Occipital lobe (tissue), 1 donor: ENCODE measurements at regions not wholly inside any gene's neighbourhood (a gene's known extent, or its start where the extent isn't known, plus 50 kb on each side); places are given as distances from the start of the nearest gene placed in this dataset.
"Not testable (repeated sequence)": the region's sequence is repeated elsewhere in the genome, so short reads cannot be mapped to it uniquely, and the experiment has no call there.

Source experiments
- DNase-seq: peaks from one replicate; lab custom pipeline; 2025; lab: John Stamatoyannopoulos, UW

DNA sequence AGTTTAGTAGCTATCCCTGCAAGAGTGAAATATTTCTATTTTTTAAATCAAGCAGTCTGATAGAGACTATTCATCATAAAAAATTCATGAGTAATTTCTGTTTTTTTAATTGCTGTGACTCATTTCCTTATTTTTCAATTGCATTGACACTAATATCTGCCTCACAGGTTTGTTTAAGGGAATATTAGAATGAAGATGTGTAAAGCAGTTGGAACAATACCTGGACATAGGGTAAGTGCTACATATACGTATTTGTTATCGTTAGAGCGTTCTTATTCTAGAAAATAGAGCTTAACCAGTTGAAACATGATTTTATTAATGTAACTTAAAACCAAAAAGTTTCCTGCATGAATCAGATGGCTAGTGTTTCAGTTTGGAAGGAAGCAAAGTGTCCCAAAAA lies 2211.3 kb downstream of the PCDH7 start:
- no peak for DNase-seq

DNA sequence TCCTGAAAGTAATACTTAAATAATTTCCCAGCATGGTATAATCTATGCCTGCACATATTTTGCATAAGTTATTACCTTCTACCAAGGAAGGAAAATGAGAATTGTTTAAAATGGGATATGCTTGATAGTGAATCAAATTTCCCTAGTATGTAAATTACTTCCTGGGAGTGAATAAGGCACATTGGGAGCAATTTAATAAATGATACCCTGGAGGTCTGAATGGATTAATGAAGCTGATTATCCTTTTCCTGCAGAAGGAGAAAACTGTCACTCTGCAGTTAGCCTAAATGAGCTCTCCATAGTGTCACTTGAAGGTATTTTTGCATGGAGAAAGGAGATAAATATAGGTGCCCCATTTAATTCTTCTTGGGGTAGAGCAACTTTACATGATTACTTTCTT lies 2212.0 kb downstream of the PCDH7 start:
- DNase-seq, result no peak

DNA sequence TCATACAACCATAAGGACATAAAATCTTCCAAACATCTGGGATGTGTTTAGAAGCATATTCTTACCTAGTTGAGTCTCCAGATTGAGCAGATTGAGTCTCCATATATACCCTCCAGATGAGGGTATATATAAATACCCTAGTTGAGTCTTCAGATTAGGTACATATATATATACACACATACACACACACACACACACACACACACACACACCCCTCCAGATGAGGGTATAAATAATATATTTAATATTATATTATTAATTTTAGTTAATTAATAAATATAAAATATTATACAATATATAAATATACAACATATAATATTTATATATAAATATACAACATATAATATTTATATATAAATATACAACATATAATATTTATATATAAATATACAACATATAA lies 2219.1 kb downstream of the PCDH7 start:
- not testable (repeated sequence) for DNase-seq

DNA sequence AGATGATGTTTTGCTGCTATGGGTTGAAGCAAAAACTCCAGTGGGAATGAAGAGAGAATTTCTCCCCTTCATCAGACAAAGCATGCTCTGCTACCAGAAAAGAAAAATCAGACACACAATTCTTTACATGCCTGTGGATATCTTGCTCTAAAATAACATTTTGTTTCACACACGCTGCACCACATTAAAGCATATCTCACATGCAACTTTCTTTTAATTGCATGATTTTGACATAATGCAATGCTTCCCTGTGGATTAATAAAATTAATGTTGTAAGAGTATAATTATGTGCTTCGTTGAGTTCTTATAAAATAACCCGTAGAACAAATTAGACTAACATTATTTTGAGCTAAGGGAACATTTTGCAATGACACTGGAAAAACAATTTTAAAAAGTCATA lies 2230.7 kb downstream of the PCDH7 start:
- no peak for DNase-seq

DNA sequence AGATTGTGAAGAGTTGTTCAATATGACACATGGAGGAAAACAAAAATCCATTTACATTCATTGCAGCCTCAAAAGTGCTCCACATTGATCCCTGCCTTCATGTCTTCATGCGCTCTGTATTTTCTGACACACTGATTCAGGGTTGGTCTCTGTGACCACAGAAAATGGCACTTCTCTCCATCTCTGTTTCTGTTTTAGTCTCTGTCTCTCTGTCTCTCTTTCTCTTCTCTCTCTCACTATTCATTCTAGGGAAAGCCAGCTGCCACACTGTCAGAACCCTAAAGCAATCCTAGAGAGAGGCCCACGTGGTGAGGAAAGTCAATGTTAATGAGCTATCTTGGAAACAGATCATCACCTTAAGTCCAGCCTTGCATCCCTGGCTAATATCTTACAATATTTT lies 2238.4 kb downstream of the PCDH7 start:
- no peak for DNase-seq

DNA sequence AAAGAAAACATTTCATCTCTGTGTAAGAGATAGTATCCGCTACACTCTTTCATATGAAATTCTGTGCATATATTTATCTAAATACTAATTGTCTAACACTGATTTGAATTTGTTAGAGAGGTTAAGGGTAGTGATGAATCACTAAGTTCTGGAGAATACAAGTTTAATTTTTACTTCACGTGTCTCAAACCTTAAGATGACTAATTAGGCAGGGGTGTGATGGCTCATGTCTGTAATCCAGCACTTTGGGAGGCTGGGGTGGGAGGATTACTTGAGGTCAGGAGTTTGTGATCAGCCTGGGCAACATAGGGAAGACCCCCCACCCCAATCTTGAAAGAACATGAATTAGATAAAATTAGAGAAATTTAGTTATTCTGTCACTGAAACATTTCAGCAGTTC lies 2241.9 kb downstream of the PCDH7 start:
- no peak for DNase-seq

DNA sequence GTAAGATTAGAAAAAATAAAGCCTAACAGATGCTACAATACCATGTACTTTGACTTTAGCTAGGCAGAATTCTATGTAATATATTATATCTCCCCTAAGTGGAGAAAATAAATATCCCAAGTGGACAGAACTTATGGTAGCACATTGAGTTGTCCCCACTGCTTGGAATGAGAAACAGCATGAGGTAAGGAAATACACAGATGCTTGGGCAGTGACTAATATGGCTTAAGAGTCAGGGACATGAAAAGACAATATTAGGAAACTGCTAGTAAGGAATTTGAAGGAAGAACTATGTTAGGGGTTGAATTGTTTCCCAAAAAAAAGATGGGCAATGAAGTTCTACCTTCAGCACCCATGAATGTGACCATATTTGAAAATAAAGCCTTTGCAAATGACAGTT lies 2265.1 kb downstream of the PCDH7 start:
- DNase-seq, result no peak

DNA sequence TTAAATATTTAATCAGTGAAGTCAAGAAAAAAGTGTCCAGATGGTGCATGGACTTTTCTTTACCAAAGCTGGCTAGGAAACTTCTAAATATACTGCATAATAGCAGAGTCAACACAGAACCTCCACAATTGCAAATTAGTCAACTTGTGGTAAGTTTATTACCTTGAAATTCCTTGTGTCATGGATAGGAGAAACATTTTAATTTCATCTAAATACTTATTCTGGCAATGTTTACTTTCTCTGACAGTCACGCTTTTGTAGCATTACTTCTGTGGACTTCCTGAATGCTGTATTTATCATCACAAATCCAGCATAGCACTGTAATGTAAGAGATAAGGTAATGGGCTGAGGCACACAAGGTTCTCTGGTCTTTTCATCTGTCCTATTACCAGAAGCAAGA lies 2266.1 kb downstream of the PCDH7 start:
- no peak for DNase-seq

DNA sequence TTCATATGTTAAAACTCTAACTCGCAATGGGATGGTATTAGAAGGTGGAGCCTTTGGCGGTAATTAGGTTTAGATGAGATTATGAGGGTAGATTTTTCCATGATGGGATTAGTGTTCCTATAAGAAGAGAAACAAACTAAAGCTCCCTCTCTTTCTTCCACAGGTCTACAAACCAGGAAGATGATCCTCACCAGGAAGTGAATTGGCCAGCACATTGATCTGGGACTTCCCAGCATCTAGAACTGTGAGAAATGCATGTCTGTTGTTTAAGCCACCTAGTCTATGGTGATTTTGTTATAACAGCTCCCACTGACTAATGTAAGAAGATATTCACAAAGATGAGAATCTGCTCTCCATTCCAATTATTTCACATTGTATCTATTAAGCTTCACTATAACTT lies 2266.9 kb downstream of the PCDH7 start:
- DNase-seq, result no peak

DNA sequence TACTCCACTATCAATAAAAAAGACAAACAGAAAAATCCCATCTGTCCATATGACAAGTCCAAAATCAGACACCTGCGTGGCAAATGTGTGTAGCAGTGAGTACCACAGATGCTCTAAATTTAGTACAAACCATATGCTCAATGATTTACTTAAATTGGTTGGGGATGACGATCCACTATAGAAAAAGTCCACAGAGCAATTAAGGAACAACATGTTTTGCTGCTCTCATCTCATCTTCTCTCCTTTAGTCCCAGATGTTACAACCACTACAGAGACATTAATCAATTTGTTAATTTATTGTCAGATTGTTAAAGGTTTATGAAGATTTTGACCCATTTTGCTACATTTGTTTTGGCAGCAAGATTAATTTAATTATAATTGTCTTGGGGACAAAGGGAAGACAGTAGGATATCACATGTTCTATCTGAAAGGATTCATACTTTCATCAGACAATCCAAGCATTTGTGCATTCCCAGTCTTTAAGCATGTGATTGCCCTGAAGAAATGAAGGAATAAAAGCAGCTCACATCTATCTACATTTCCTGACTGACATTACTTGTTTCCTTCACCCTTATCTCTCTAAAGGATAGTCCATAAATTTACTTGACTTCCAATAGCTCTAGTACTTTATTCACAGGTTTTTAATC lies 2268.1 kb downstream of the PCDH7 start:
- DNase-seq, result no peak

DNA sequence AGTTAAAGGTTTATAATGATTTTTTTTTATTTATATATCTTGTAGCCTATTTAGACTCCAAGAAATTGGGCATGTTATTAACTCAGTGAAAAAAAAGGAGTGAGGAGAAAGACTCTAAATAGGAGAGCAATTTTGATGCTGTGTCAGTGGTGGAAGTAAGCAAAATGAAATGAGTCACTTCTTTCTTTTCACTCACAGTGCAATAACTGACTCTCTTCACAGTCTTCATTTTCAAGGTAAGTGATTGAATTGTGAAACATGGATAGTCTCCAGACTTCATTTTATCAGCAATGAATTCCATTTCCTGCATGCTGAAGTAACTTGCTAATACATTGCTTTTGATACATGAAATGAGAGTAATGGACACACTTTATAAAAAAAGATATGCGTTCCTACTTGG lies 2271.5 kb downstream of the PCDH7 start:
- DNase-seq, result no peak

DNA sequence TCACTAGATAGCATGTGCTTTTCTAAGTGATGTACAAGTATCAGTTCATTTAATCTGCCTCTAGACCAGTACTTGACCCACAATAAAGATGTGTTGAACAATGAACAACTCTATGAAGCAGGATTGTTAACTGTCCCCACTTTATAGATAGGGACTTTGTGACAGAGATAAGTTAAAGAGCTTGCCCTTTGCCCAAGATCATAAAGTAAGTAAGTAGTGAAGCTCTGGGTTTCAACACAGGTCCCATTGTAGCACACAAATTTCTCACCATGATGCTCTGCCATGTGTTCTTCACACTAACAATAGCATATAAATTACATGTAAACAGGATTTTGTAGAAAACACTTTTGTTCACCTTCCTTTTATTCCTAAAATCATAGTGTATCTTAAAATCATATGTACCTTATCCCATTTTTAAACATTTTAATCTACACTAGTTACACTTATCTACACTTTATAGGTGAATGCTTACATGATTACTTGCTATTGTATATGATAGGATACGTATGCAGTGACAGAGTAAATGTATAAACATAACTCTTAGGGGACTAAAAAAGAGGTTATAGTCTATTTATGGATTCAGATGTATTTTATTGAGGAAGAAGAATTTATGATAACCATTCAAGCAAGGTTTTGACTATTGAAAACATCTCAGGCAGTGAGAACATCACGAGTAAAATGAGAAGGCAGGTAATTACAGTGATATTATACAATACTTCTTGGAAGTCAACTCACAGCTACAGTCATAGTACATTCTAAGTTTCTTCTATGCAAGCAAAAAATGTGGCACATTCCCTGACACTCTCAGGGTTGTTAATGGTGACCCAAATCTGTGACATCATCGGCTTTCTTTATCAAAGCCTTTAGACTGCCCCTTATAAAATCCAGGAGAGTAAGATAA lies 2275.1 kb downstream of the PCDH7 start:
- no peak for DNase-seq

DNA sequence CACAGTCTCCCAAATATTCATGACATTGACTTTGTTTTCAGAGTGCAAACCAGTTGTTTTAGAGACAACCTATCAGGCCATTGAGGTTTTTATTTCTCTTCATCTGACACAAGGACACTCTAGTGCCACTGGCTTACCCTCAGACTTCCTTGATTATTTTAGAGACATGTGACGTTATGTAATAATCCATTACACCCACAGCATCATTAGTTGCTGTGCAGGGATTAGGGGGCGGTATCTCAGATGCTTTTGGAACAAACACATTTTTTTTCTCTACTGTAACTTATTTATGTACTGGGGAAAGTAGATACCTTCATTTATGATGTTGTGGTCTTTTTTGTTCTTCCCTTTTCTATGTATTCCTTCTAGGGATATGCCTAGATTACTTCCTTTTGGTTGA lies 2293.1 kb downstream of the PCDH7 start:
- no peak for DNase-seq

DNA sequence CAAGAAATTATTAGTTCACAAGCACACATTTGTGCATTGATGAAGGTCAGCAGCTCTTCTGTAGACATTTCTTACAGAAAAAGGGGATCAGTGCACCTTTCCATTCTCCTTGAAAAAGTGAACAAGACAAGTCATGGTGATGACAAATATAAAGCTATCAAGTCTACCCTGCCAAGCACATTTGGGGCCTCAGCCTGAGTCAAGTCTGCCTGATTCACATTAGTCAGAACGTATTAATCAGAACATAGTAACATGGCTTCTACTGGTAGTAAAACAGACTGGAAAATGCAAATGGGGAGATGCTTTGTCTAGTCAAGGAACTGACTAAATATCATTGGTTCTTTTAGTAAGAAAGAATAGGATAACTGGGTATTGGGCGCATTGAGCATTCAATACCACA lies 2305.1 kb downstream of the PCDH7 start:
- no peak for DNase-seq

DNA sequence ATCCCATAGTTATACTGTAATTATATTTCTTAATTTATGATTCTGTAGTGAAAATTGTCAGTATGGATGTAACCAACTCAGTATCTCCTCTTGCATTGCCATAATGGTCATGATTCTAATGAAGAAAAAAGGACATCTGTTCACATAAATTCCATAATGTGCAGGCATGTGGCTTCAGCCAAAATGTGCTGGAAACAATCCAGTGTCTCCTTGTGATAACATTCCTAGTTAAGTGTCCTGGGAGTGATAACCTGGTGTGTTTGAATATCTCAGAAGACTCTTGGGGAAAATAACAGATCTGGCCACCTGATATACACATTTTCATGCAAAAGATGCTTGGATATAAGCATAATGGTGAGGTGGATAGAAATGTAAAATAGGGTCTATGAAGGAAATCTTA lies 2309.8 kb downstream of the PCDH7 start:
- no peak for DNase-seq

DNA sequence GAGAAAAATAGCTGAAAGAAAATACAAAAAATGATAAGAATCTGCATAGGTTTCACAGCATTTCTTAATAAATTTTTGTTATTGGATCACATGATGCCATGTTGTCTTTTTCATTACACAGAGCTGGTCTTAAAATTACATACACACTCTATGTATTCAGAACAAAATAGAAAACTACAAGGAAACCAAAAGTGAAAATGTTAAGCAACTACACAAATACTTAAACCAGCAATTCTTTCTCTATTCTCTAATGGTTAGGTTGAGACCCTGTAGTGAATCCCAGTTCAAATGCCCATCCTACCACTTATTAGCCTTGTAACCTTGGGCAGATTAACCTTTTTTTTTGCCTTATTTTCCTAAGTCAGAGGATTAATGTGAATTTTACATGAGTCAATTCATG lies 2311.2 kb downstream of the PCDH7 start:
- DNase-seq, result no peak

DNA sequence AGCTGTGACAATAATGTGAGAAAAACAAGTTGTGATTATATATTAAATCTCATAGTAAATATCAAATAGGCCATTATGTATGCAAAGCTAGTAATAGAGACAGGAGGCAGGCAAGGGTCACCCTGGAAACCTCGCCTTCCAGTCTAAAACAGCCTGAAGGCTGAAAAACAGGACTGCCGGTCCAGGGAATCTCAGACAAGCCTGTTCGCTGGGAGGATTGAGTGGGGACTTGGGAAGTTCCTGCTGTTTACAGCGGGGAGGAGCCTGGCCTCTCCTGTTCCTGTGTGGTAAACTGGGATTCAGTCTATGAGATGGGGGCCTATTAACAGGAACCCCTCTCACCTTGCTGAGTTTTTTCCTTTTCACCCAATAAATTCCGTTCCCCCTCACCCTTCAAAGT lies 2317.3 kb downstream of the PCDH7 start:
- no peak for DNase-seq

DNA sequence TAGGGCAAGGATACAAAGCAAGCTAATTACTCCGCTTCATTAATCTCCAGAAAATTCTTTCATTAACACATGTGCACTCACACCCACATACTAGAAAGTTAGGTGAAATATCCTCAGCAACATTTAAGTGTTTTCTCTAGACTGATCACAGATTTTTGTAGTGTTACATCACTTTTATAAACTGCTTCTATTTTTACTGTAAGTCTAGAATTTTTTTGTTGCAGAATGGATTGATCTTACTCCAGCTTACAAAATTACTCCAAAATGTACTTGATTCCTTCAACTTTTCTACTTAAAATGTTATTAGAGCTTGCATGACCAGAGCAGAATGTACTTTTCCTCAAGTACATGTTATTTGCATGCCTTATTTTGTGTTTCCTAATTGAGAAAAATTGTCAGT lies 2325.2 kb downstream of the PCDH7 start:
- no peak for DNase-seq

DNA sequence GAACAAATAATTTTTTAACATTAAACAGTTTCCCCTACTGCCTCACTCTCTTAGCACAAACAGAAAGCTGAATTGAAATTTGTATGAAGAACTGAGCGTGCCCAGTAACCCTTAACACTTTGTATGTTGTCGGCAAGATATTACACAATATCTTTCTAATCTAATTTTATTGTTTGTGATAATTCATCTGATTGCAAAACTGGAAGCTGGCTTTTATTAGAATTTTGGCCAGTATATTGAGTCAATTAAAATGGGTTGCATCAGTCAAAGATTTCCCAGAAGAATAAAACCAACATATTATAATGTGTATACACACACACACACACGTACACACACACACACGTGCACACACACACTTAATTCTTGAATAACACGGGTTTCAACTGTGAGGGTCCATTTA lies 2332.1 kb downstream of the PCDH7 start:
- DNase-seq, result no peak

DNA sequence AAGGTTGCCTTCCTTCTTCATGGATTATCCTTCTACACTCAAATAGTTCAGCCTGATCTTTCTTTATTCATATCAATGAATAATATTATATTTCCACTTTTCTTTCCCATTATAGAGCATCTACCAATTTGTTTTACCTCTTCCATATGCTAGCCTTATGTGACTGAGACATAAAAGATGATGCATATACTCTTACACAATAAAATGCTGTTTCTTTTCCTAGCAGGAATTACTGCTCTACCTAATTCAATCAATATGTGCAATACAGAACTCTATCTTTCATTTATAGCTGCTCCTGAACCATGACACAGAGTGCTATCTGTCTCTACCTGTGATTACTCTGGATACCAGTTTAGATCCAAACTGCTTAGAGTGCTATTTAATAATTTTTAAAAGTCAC lies 2334.0 kb downstream of the PCDH7 start:
- DNase-seq, result no peak

DNA sequence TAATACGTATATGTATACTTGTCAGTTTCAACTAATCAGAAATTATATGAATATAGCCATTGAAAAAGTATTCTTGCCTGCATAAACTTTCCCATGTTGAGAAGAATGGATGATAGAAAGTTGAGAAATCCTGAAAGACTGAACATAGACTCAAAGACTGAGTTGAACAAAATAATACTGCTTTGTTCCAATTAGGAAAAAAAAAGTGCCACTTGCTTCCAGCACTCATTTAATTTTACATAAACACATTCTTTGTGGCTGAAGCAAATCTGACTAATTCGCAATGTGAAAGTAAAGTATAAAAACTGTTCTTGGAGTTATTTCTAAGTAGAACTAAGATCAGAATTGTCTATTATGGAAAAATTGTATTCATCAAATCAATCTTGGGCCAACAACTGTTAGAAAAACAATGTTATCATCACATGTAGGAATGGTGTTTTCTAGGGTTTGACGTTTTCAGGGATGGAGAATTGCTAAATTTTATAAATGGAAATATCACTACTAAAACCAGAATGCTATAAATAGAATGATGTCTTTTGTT lies 2334.6 kb downstream of the PCDH7 start:
- no peak for DNase-seq

DNA sequence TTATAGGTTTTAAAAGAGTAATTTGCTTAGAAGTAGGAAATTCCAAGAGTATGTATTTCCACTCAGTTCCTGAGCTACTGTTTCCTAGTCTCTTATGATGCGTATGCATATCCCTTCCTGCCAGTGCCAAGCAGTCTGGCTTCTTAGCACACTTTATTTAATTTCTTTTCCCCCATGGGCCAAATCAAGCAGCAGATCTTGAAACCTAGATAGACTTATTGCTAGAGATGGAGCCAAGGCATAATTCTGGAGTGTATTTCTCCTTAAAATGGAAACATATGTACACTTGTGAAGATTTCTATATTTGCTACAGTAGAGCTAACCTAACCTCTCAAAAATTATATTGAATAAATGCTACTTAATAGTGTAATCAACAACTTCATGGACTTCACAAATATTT lies 2337.6 kb downstream of the PCDH7 start:
- DNase-seq, result no peak

DNA sequence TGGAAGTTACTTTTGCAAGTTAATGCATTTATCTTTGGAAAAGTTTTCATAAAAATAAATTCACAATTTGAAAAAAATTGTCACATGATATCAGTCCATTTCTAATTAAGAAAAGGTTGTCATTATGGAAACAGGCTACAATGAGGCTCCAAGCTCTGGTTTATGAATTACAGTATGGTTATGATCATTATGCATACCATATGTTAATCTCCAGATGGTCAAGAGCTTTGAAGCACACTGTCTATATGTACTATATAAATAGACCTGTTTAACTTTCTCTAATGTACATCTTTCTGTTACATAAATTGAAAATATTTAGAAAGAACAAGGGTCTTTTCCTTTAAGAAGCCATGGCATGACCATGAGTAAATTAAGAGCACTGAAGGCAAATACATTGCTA lies 2338.8 kb downstream of the PCDH7 start:
- DNase-seq, result no peak
